ENCODE measurements at regions not wholly inside any gene's neighbourhood (a gene's known extent, or its start where the extent isn't known, plus 50 kb on each side); places are given as distances from the start of the nearest gene placed in this dataset.
A peak's percentile ranks its signal among the peaks of the same experiment; 100 is the strongest.

- H3K4me3 ChIP-seq (ENCODE audit: insufficient read depth, low read depth, low read length) = no peak overlapping the region
- Mint-ChIP-seq H3K9me3 (ENCODE audit: unreplicated experiment) (no peaks in the 10 kb centered on the region), H3K36me3 (ENCODE audit: low read depth, unreplicated experiment) (no peaks in the 10 kb centered on the region), H3K27ac (ENCODE audit: unreplicated experiment) (no peak overlapping the region), H3K4me3 (ENCODE audit: unreplicated experiment) (no peak overlapping the region), H3K4me1 (ENCODE audit: low read depth, unreplicated experiment) (peaks cover 17% of the 10 kb centered on the region), H3K27me3 (ENCODE audit: low read depth, unreplicated experiment) (no peaks in the 10 kb centered on the region)
- H3K9me3 ChIP-seq (ENCODE audit: insufficient read depth, low read depth, low read length) = no peaks in the 10 kb centered on the region
- no peak overlapping the region for H3K9ac ChIP-seq (ENCODE audit: low read length)
- H3K79me2 ChIP-seq (ENCODE audit: insufficient read depth, low read length) = no peaks in the 10 kb centered on the region
- H3K4me2 ChIP-seq (ENCODE audit: low read length) = no peak overlapping the region
- no peaks in the 10 kb centered on the region for H3K4me1 ChIP-seq (ENCODE audit: insufficient read depth, low read length)
- H2AFZ ChIP-seq (ENCODE audit: low read depth, low read length) = no peak overlapping the region
- no peak overlapping the region for H3K27ac ChIP-seq (ENCODE audit: low read depth, low read length)
- DNase-seq (ENCODE audit: low read depth) (no peak), FAIRE-seq (no peak)
- H3K27me3 ChIP-seq (ENCODE audit: insufficient read depth, low read length) = no peaks in the 10 kb centered on the region
- H3K36me3 ChIP-seq (ENCODE audit: insufficient read depth, low read length) = no peaks in the 10 kb centered on the region
- no peaks in the 10 kb centered on the region for H4K20me1 ChIP-seq (ENCODE audit: insufficient read depth, low read length)
- TF ChIP-seq EZH2 (IDR thresholded peaks at IDR 0.05; ENCODE audit: insufficient read depth, low read length) (no peak), CTCF (IDR thresholded peaks at IDR 0.05; ENCODE audit: insufficient read depth, low read depth, low read length) (no peak)
These were observed 657.8 kb downstream of the SLITRK6 start for GRCh38 chr13:85141401-85141800.

GRCh38 chr13:85140192-85140591 lies 659.0 kb downstream of the SLITRK6 start:
- H4K20me1 ChIP-seq (ENCODE audit: insufficient read depth, low read length) = no peaks in the 10 kb centered on the region
- H3K9me3 ChIP-seq (ENCODE audit: insufficient read depth, low read depth, low read length) = no peaks in the 10 kb centered on the region
- DNase-seq (ENCODE audit: low read depth) (no peak), FAIRE-seq (no peak)
- H3K4me3 ChIP-seq (ENCODE audit: insufficient read depth, low read depth, low read length) = no peak overlapping the region
- TF ChIP-seq EZH2 (IDR thresholded peaks at IDR 0.05; ENCODE audit: insufficient read depth, low read length) (no peak), CTCF (IDR thresholded peaks at IDR 0.05; ENCODE audit: insufficient read depth, low read depth, low read length) (no peak)
- H3K27me3 ChIP-seq (ENCODE audit: insufficient read depth, low read length) = no peaks in the 10 kb centered on the region
- Mint-ChIP-seq H3K9me3 (ENCODE audit: unreplicated experiment) (no peaks in the 10 kb centered on the region), H3K27me3 (ENCODE audit: low read depth, unreplicated experiment) (no peaks in the 10 kb centered on the region), H3K27ac (ENCODE audit: unreplicated experiment) (peak overlapping the region; percentile 48), H3K4me1 (ENCODE audit: low read depth, unreplicated experiment) (peaks cover 17% of the 10 kb centered on the region), H3K36me3 (ENCODE audit: low read depth, unreplicated experiment) (no peaks in the 10 kb centered on the region), H3K4me3 (ENCODE audit: unreplicated experiment) (no peak overlapping the region)
- no peak overlapping the region for H3K27ac ChIP-seq (ENCODE audit: low read depth, low read length)
- H2AFZ ChIP-seq (ENCODE audit: low read depth, low read length) = no peak overlapping the region
- no peak overlapping the region for H3K4me2 ChIP-seq (ENCODE audit: low read length)
- H3K36me3 ChIP-seq (ENCODE audit: insufficient read depth, low read length) = no peaks in the 10 kb centered on the region
- H3K9ac ChIP-seq (ENCODE audit: low read length) = no peak overlapping the region
- no peaks in the 10 kb centered on the region for H3K4me1 ChIP-seq (ENCODE audit: insufficient read depth, low read length)
- no peaks in the 10 kb centered on the region for H3K79me2 ChIP-seq (ENCODE audit: insufficient read depth, low read length)

GRCh38 chr13:85137516-85137915 lies 661.7 kb downstream of the SLITRK6 start:
- H4K20me1 ChIP-seq (ENCODE audit: insufficient read depth, low read length) = no peaks in the 10 kb centered on the region

More at GRCh38 chr13:85137516-85137915, 661.7 kb downstream of the SLITRK6 start:
- Histone ChIP-seq H3K9me3 (ENCODE audit: insufficient read depth, low read depth, low read length) (no peaks in the 10 kb centered on the region), H3K27me3 (ENCODE audit: insufficient read depth, low read length) (no peaks in the 10 kb centered on the region), H3K9ac (ENCODE audit: low read length) (no peak overlapping the region), H3K79me2 (ENCODE audit: insufficient read depth, low read length) (no peaks in the 10 kb centered on the region), H3K36me3 (ENCODE audit: insufficient read depth, low read length) (no peaks in the 10 kb centered on the region), H2AFZ (ENCODE audit: low read depth, low read length) (no peak overlapping the region), H3K27ac (ENCODE audit: low read depth, low read length) (no peak overlapping the region), H3K4me1 (ENCODE audit: insufficient read depth, low read length) (no peaks in the 10 kb centered on the region), H3K4me2 (ENCODE audit: low read length) (no peak overlapping the region), H3K4me3 (ENCODE audit: insufficient read depth, low read depth, low read length) (no peak overlapping the region)
- Mint-ChIP-seq H3K9me3 (ENCODE audit: unreplicated experiment) (no peaks in the 10 kb centered on the region), H3K27ac (ENCODE audit: unreplicated experiment) (no peak overlapping the region), H3K27me3 (ENCODE audit: low read depth, unreplicated experiment) (no peaks in the 10 kb centered on the region), H3K36me3 (ENCODE audit: low read depth, unreplicated experiment) (no peaks in the 10 kb centered on the region), H3K4me3 (ENCODE audit: unreplicated experiment) (no peak overlapping the region), H3K4me1 (ENCODE audit: low read depth, unreplicated experiment) (peaks cover 17% of the 10 kb centered on the region)
- FAIRE-seq (no peak), DNase-seq (ENCODE audit: low read depth) (no peak)
- TF ChIP-seq EZH2 (IDR thresholded peaks at IDR 0.05; ENCODE audit: insufficient read depth, low read length) (no peak), CTCF (IDR thresholded peaks at IDR 0.05; ENCODE audit: insufficient read depth, low read depth, low read length) (no peak)

Data from astrocyte (in vitro differentiated cells and primary cell).